GM21529 (cell line): ENCODE measurements at regions not wholly inside any gene's neighbourhood (a gene's known extent, or its start where the extent isn't known, plus 50 kb on each side); places are given as distances from the start of the nearest gene placed in this dataset.
A peak's percentile ranks its signal among the peaks of the same experiment; 100 is the strongest.

Experiments used
- ATAC-seq: cut with Tn5 transposase; IDR thresholded peaks from one replicate; pipeline ENCODE4 v1.9.1; 2021; ENCODE audit not compliant: unreplicated experiment

DNA sequence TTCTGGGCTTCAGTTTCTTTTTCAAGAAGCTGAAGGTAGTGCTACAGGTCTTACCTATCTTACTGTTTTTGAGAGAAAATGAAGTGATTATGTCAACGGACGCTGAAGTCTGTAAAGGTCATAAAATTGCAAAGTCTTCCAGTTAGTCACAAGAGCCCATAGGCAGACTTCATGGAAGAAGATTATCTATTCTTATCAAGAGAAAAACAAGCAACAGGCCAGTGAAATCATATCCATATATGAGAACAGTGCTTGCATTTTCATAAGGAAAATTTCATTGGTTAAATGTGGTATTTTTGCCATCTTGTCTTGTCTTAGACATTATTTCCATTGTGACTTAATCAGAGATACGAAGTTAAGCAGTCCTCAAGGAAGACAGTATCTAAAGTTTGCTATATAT, 412.7 kb upstream of the SEL1L start:
- ATAC-seq, result no peak

DNA sequence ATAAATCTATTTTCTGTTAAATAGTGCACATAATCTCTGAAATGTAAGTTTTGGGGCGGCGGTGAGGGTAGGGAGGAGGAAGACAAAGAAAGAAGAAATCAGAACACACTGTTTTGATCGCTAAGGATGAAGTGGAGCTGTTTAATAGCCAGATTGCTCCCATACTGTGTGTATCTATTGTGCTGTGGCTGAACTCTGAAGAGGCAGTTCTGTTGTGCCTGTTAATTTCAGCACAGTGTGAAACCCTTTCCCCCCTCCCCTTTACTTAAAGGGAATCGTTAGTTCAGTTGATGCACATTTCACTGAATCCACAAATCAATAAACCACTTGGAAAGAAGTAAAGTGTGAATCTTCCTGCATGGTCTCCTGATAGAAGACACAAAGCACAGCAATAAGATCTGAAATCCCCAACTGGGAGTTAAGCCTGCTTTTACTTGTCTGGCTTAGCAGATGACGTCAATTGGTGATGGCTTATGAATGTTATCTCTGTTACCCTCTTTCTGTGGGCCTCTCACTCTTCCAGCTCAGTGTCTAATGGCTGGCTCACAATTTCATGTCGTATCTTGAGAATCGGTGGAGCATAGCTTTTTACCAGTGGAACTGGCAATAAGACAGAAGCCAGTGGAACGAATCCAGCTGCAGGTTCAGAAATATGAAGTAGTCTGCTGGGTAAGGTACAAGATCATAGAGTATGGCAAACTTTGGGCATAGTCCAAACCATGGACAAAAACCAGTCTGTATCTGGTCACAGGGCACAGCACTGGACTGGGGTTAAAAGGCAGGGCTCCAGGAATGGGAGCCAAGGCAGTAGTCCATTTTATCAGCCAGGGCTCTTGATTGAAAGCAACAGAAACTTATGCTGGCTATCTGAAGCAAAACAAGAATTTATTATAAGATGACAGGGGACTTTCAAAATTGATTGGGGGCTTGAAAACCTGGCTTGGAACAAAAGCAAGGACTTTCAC, 413.5 kb upstream of the SEL1L start:
- no peak for ATAC-seq

DNA sequence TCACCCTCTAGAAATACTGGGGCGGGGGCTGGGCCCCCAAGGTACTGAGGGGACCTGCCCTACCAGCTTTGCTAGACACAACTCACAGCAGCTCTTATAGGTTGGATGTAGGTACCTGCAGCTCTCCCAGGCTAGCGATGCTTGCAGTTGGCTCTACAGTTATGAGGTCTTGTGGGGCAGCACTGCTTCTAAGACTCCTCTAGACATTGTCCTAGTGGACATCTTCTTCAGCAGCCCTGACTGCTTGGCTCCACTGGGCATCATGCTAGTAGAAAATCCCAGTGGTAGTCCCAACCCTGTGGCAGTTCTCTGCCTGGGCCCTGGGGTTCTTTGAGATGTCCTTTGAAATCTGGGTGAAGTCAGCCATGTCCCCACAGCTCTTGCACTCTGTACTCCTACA, 419.3 kb upstream of the SEL1L start:
- ATAC-seq, result no peak

DNA sequence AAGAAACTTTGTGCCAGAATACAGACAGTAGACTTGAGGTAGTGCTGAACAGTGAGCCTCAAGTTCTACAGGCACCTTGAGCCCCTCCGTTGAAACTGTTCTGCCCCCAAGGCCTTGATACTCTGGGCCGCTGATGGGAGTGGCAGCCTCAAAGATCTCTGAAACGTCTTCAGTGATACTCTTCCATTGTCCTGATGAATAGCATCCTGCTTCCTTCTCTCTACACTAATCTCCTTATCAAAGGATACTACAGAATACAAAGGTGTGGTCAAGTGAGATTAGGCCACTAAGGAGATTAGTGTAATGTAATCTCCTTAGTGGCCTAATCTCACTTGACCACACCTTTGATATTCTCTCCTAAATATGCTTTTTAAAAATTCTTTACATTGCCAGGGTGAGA, 419.8 kb upstream of the SEL1L start:
- ATAC-seq, result no peak

- no peak for ATAC-seq
These were observed 421.5 kb upstream of the SEL1L start for GRCh38 chr14:81955123-81955522.

GRCh38 chr14:81960781-81961180, 427.1 kb upstream of the SEL1L start:
- ATAC-seq, result no peak

GRCh38 chr14:81963846-81964245, 430.2 kb upstream of the SEL1L start:
- ATAC-seq, result no peak

DNA sequence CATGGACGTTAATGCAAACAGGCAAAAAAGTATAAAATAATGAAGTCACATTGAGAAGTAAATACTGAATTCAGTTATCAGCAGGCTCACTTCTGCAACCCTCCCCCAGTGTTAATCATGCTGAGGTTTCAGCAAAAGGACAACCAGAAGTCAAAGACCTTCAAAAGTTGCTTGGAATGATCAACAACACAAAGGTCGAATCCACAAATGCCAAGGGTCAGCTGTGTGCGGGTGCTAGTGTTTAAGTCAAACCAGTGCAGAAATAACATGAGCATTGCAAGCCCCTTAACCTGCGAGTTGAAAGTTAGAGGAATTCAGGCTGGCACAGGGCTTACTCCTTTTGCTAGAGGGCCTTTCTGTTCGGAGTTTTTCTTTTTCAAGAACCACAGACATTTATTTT, 436.7 kb upstream of the SEL1L start:
- ATAC-seq, result no peak

GRCh38 chr14:81971911-81972310, 438.3 kb upstream of the SEL1L start:
- ATAC-seq, result no peak

DNA sequence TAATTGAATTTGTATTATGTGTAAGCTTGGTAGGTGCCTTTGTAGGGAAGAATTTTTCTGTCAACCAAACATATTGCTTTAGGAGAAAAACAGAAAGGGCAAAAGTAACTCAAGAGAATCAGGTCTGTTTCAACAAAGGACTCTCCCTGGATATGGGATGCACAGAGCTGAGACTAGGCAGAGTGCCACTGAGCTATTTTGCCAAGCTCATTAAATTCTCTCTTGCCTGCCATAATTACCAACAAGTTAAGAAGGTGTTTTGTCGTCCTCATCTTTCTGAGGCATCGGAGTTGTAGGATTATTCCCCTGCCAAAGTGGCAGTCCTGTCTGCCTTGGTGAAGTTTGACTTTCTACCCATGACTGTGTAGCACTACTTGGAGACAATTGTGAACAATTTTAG, 438.9 kb upstream of the SEL1L start:
- ATAC-seq, result no peak

- no peak for ATAC-seq
These were observed 440.9 kb upstream of the SEL1L start for GRCh38 chr14:81974543-81974942.

- ATAC-seq, result no peak
These were observed 447.1 kb upstream of the SEL1L start for GRCh38 chr14:81980601-81981306.

- no peak for ATAC-seq
These were observed 447.6 kb upstream of the SEL1L start for GRCh38 chr14:81981307-81981675.

GRCh38 chr14:81982046-81982445, 448.4 kb upstream of the SEL1L start:
- no peak for ATAC-seq

- ATAC-seq, result no peak
These were observed 452.4 kb upstream of the SEL1L start for GRCh38 chr14:81986005-81986404.

DNA sequence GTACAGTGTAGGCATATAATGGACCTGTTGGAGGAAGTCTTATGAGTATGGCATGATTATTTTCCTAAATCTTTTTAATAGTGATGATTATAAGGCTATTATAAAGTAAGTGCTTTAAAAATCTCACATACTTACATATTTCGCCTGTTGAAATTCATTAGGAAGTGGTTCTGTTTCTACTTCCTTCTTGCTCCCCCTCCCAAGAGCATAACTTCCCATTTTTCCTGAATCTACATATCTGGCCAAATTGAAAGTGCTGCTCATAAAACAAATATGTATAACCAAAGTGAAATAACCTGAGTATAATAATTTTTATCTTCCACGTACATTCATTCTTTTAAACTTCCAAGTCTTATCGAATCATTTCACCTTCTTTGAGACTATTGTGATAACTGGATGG, 455.6 kb upstream of the SEL1L start:
- no peak for ATAC-seq

- ATAC-seq, result peak; percentile 74
These were observed 456.7 kb upstream of the SEL1L start for GRCh38 chr14:81990312-81990761.

DNA sequence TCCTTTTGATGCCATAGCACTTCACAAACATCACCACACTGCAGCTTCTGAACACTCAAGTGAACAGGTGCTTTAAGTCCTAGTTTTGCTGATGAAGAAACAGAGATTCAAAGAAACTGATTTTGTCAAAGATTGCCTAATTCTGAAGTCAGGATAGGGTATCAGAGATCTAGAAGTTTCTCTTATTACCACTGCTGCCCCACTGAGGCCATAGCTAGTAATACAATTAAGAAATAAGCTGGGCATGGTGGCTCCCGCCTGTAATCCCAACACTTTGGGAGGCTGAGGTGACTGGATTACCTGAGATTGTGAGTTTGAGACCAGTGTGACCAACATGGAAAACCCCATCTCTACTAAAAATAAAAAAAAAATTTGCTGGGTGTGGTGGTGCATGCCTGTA, 458.3 kb upstream of the SEL1L start:
- ATAC-seq, result no peak

- ATAC-seq, result no peak
These were observed 459.8 kb upstream of the SEL1L start for GRCh38 chr14:81993432-81993831.

DNA sequence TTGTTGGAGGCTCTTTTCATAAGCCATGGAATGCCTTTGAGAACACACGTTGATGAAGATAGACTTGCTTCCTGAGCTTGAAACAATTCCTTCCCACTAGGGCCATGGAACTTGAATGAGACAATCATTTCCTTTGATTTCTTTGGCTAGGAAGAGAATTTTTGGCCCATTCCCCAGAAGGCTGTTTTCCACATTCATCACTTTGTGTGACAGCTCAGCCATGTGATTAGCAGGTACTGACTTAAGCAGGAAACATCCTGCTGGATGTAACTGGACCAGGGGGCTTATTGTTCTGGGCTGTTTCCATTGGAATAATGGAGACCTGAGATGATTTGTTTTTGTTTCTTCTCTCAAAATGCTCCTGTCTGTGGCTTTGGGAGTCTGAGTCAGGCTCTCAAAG, 469.8 kb upstream of the SEL1L start:
- ATAC-seq, result no peak

GRCh38 chr14:82009076-82009475, 475.4 kb upstream of the SEL1L start:
- ATAC-seq, result no peak

DNA sequence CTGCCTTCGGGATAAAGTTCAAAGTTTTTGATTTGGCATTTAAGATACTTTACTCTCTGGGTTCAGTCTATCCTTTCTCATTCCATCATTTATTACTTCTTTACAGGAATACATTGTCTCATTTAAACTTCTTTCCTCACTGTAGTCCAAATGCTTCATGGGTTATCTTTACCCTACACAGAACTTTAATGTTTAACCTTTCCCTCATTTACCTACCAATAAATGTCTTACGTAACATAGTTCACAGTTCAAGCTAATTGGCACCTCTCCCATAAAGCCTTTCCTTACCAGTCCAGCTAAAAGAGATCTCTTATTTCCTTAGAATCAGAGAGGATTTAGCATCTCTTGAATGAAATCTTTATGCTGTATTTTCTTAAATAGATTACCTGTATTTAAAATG, 476.3 kb upstream of the SEL1L start:
- no peak for ATAC-seq
